Kidney (tissue), 13 donors: ENCODE measurements at regions not wholly inside any gene's neighbourhood (a gene's known extent, or its start where the extent isn't known, plus 50 kb on each side); places are given as distances from the start of the nearest gene placed in this dataset.

ENCODE experiments used
- DNase-seq, 5 donors: peaks; one replicate each; pipeline ENCODE4 v3.0.0-alpha.2; 2013 to 2020
- FAIRE-seq: peaks from 2 replicates; lab custom pipeline; 2012; peaks lifted over from hg19 to GRCh38; lab: Jason Lieb, UNC
- H3K27ac ChIP-seq, 2 donors: one replicate each; pipeline ENCODE4 v1.7.0; 2013; ENCODE audit warnings: low read depth in 2 of 2, low read length in 2 of 2, inconsistent platforms in 1 of 2
- H3K27me3 ChIP-seq: one replicate; pipeline ENCODE4 v1.7.1; 2013; ENCODE audit warnings: low read length, inconsistent platforms; ENCODE audit not compliant: control insufficient read depth, insufficient read depth
- H3K36me3 ChIP-seq, 3 donors: one replicate each; pipeline versions ENCODE4 v1.7.0 to v1.7.1; 2013; ENCODE audit warnings: low read length in 3 of 3, control low read depth in 1 of 3, inconsistent platforms in 1 of 3; ENCODE audit not compliant: insufficient read depth in 3 of 3, control insufficient read depth in 2 of 3
- H3K4me1 ChIP-seq, 3 donors: one replicate each; pipeline versions ENCODE4 v1.7.0 to v1.7.1; 2013; ENCODE audit warnings: low read length in 3 of 3, inconsistent platforms in 1 of 3, low read depth in 1 of 3; ENCODE audit not compliant: control insufficient read depth in 2 of 3, insufficient read depth in 2 of 3
- H3K4me3 ChIP-seq, 3 donors: one replicate each; pipeline versions ENCODE4 v1.7.0 to v1.8.1; 2013; ENCODE audit warnings: low read length in 3 of 3, control low read depth in 1 of 3, inconsistent platforms in 1 of 3
- H3K9ac ChIP-seq, 3 donors: one replicate each; pipeline versions ENCODE4 v1.7.0 to v1.7.1; 2013; ENCODE audit warnings: low read length in 3 of 3, control low read depth in 1 of 3, inconsistent platforms in 1 of 3
- H3K9me3 ChIP-seq, 3 donors: one replicate each; pipeline versions ENCODE4 v1.7.0 to v1.7.1; 2013; ENCODE audit warnings: low read length in 3 of 3, control low read depth in 1 of 3, inconsistent platforms in 1 of 3; ENCODE audit not compliant: control insufficient read depth in 2 of 3, insufficient read depth in 1 of 3
- intact Hi-C: fragments of 100-400 bp; cut with DNase I; formaldehyde crosslinking; loops from one replicate; pipeline ENCODE4 v1.11.1; 2022
- TF ChIP-seq, protein P1 (sequence below): IDR thresholded peaks from 3 replicates; pipeline ENCODE4 v1.5.1; 2012; ENCODE audit warnings: mild to moderate bottlenecking, moderate library complexity, borderline replicate concordance; ENCODE audit not compliant: insufficient read depth; ENCODE audit errors: extremely low read depth
- donor health status: control.
- donor health status: control.
- donor health status: control.
- donor health status: control.
- donor health status: control.
- donor health status: DM: yes; HTN: yes; CAD: no.
- donor health status: Normal renal cell carcinoma (clear cell type).

DNA sequence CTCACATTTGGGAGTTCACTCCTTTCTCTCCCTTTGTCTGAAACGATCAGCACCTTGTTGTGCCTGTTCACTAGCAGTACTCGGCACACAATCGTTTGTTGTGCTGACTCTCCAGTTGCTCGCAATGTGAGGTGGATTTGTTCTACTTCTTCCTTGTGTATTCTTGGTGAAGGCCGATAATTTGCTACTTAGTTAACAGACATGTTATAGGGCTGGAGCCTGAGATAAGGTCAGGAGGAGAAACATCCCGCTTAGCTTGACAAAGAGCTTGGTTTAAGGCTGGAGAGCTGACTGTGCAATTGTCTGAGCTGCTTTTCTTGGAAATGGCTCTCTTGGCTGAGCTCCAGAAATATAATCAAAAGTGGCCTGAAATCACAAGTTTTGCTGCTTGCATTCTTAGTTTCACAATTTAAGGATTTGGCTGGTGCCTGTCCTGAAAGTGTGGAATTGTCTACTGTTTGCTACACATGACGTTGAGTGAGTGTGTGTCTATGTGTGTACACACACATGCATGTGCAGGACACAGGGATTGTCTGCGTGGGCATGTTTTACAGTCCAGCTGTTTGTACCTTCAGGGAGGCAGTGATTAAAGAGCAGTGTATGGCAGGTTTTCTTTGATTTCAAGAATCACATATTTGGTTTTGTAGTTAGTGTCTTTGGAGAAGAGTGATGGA lies 77.7 kb downstream of the ARF6 start:
- FAIRE-seq, result no peak
- H3K9ac ChIP-seq, result peak overlapping the region in 1 of 3 donors; percentile 5
- intact Hi-C loops, result no loop called here
- H3K36me3 ChIP-seq, result no peaks in the 10 kb centered on the region
- H3K4me1 ChIP-seq, result peaks cover 10 to 43% (median 31%) of the 10 kb centered on the region in 3 donors
- H3K4me3 ChIP-seq, result peak overlapping the region in 2 of 3 donors; percentile 20 to 38
- no peaks in the 10 kb centered on the region for H3K9me3 ChIP-seq
- DNase-seq, result peak in 2 of 5 donors; percentile 59 to 74
- H3K27ac ChIP-seq, result peak overlapping the region; percentile 63 to 66
- H3K27me3 ChIP-seq, result no peaks in the 10 kb centered on the region
- TF ChIP-seq, protein P1, sequence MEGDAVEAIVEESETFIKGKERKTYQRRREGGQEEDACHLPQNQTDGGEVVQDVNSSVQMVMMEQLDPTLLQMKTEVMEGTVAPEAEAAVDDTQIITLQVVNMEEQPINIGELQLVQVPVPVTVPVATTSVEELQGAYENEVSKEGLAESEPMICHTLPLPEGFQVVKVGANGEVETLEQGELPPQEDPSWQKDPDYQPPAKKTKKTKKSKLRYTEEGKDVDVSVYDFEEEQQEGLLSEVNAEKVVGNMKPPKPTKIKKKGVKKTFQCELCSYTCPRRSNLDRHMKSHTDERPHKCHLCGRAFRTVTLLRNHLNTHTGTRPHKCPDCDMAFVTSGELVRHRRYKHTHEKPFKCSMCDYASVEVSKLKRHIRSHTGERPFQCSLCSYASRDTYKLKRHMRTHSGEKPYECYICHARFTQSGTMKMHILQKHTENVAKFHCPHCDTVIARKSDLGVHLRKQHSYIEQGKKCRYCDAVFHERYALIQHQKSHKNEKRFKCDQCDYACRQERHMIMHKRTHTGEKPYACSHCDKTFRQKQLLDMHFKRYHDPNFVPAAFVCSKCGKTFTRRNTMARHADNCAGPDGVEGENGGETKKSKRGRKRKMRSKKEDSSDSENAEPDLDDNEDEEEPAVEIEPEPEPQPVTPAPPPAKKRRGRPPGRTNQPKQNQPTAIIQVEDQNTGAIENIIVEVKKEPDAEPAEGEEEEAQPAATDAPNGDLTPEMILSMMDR, result no peak

DNA sequence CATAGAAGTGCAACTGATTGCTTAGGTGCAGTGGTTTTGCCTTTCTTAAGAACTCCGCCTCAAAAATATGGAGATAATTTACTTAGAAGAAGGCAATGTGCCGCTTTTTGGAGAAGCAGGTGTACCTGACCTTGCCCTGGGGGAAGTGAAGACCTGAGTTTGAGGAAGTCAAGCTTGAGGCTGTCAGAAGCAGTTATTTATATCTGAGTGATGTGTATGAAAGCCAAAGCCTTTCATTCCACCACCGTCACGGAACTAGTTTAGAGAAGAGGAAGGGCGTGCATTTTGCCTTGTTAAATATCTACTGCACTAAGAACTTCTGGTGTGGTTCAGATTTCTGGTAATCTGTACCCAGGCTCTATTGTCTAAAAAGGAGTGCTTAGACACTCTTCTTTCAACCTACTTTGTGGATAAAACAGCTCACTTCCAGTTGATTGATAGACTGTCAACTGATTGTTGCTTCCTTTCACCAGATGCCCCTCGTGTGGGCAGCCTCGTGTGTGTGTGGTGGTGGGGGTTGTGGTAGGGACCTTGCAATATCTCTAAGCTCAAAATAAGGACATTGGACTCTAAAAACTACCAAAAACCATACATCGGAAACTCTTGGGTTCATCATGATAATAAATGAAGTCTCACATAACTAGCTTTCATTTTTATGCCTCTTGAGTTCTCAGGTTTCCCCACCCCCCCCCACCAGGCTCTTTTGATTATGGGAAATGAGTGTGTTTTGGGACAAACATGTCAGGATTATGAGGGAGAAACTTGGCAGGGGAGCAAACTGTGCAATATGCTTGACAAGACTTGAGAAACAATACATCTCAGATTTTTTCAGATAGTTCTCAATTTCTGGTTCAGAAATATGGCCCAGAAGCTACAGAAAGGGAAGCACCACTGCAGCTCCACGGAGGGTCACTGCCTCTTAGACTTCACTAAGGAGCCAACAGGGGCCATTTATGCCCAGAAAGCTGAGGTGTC lies 78.6 kb downstream of the ARF6 start:
- H3K36me3 ChIP-seq, result no peaks in the 10 kb centered on the region
- intact Hi-C loops, result no loop called here
- DNase-seq, result peak in 2 of 5 donors; percentile 33 to 44
- H3K9ac ChIP-seq, result peak overlapping the region in 1 of 3 donors; percentile 1
- H3K4me1 ChIP-seq, result peaks cover 10 to 44% (median 38%) of the 10 kb centered on the region in 3 donors
- no peaks in the 10 kb centered on the region for H3K27me3 ChIP-seq
- no peaks in the 10 kb centered on the region for H3K9me3 ChIP-seq
- H3K4me3 ChIP-seq, result peak overlapping the region in 2 of 3 donors; percentile 20 to 38
- no peak for FAIRE-seq
- H3K27ac ChIP-seq, result peak overlapping the region; percentile 19 to 66
- TF ChIP-seq, protein P1, result no peak

DNA sequence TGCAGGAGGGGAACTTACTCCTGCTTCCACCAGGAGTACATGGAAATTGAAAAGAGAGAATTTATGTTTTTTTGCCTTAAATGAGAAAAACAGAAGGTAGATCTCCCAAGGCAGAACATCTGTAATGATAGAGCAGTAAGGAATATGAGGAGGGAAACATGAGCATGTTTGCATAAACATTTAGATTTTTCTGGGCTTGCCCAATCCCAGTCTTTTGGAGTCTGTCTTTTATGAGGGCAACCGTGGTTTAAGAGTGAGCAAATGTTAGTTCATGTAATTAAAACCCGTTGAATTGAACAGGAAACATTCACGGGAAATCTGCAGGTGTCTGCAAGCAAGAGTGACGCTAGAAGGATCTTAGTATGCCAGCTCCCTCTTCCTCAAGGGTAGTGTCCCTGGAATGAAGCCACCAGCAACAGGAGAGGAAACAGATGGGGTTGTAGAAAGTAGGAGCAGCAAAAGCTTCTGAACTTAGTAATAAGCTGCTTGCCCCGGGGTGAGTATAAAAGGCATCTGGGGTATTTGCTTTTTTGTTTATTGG lies 79.3 kb downstream of the ARF6 start:
- peak in 2 of 5 donors; percentile 37 to 64 for DNase-seq
- no peaks in the 10 kb centered on the region for H3K27me3 ChIP-seq
- peak overlapping the region; percentile 19 to 66 for H3K27ac ChIP-seq
- no peaks in the 10 kb centered on the region for H3K9me3 ChIP-seq
- intact Hi-C loops, result no loop called here
- TF ChIP-seq, protein P1, result no peak
- peak overlapping the region in 1 of 3 donors; percentile 15 for H3K4me3 ChIP-seq
- no peak for FAIRE-seq
- H3K36me3 ChIP-seq, result no peaks in the 10 kb centered on the region
- H3K9ac ChIP-seq, result peak overlapping the region in 1 of 3 donors; percentile 39
- H3K4me1 ChIP-seq, result peaks cover 8 to 41% (median 35%) of the 10 kb centered on the region in 3 donors
